Nucleus accumbens (tissue), 56 donors: ENCODE measurements at regions not wholly inside any gene's neighbourhood (a gene's known extent, or its start where the extent isn't known, plus 50 kb on each side); places are given as distances from the start of the nearest gene placed in this dataset.

Experiments
- DNase-seq, 56 donors: peaks; one replicate each; lab custom pipeline; 2025; lab: John Stamatoyannopoulos, UW

GRCh38 chr4:147343692-147344091 lies 137.2 kb upstream of the EDNRA start:
- DNase-seq: no peak

GRCh38 chr4:147345662-147346061 lies 135.2 kb upstream of the EDNRA start:
- DNase-seq: no peak

- no peak for DNase-seq
Measured at GRCh38 chr4:147347217-147347616, 133.7 kb upstream of the EDNRA start.

GRCh38 chr4:147349193-147349592 lies 131.7 kb upstream of the EDNRA start:
- DNase-seq: no peak

- no peak for DNase-seq
Measured at GRCh38 chr4:147351083-147351787, 129.7 kb upstream of the EDNRA start.

- DNase-seq: no peak
Measured at GRCh38 chr4:147354237-147354636, 126.7 kb upstream of the EDNRA start.

GRCh38 chr4:147355032-147355656 lies 125.8 kb upstream of the EDNRA start:
- no peak for DNase-seq

GRCh38 chr4:147355847-147356246 lies 125.0 kb upstream of the EDNRA start:
- DNase-seq: no peak

- DNase-seq: peak in 4 of 56 donors; percentile 3 to 50 (median 30)
Measured at GRCh38 chr4:147360301-147360700, 120.6 kb upstream of the EDNRA start.

GRCh38 chr4:147361726-147362125 lies 119.2 kb upstream of the EDNRA start:
- DNase-seq: peak in 1 of 56 donors; percentile 1

- no peak for DNase-seq
Measured at GRCh38 chr4:147362938-147363337, 118.0 kb upstream of the EDNRA start.

GRCh38 chr4:147363514-147363913 lies 117.4 kb upstream of the EDNRA start:
- DNase-seq: no peak

GRCh38 chr4:147365396-147365795 lies 115.5 kb upstream of the EDNRA start:
- DNase-seq: no peak

- no peak for DNase-seq
Measured at GRCh38 chr4:147366164-147366563, 114.7 kb upstream of the EDNRA start.

- DNase-seq: no peak
Measured at GRCh38 chr4:147367891-147368290, 113.0 kb upstream of the EDNRA start.

GRCh38 chr4:147368948-147369347 lies 111.9 kb upstream of the EDNRA start:
- no peak for DNase-seq

GRCh38 chr4:147370473-147370872 lies 110.4 kb upstream of the EDNRA start:
- no peak for DNase-seq

- DNase-seq: no peak
Measured at GRCh38 chr4:147370881-147371280, 110.0 kb upstream of the EDNRA start.

GRCh38 chr4:147371661-147372060 lies 109.2 kb upstream of the EDNRA start:
- no peak for DNase-seq

GRCh38 chr4:147378780-147379179 lies 102.1 kb upstream of the EDNRA start:
- DNase-seq: no peak

GRCh38 chr4:147381749-147382148 lies 99.1 kb upstream of the EDNRA start:
- no peak for DNase-seq

- no peak for DNase-seq
Measured at GRCh38 chr4:147388018-147388417, 92.9 kb upstream of the EDNRA start.
